K562 (cell line): ENCODE measurements at regions not wholly inside any gene's neighbourhood (a gene's known extent, or its start where the extent isn't known, plus 50 kb on each side); places are given as distances from the start of the nearest gene placed in this dataset.

Experiments
- ATAC-seq: fragments of 200-7000 bp; cut with Tn5 transposase; 3 replicates; pipeline ENCODE4 v1.9.1; 2020; ENCODE audit warnings: moderate library complexity
- BruUV-seq: library from RNA; stranded (reverse); fragments of 400-500 nt; replicated peaks from 2 replicates; lab custom pipeline; 2021; lab: Mats Ljungman, UMichigan
- CTCF ChIA-PET: fragments of 300-600 bp; formaldehyde crosslinking; extraction: SDS; loops from one replicate; lab custom pipeline; 2021; ENCODE audit warnings: low intra/inter-chr PET ratio; lab: Yijun Ruan, JAX
- POLR2A ChIA-PET: fragments of 300-600, 350-650 bp; sonication (Branson Sonifier 250); formaldehyde crosslinking; extraction: SDS; loops from one replicate; lab custom pipeline; 2021; ENCODE audit warnings: antibody characterized with exemption, inconsistent platforms; lab: Yijun Ruan, JAX
- DNase-seq, 4 experiments: peaks; one replicate each; pipeline versions ENCODE4 v3.0.0 to v3.0.0-alpha.2; 2011 to 2018; ENCODE audit warnings: low spot score in 3 of 4, mixed read lengths in 3 of 4; ENCODE audit errors: extremely low read depth in 1 of 4
- FAIRE-seq: peaks from 2 replicates; lab custom pipeline; 2011; peaks lifted over from hg19 to GRCh38; lab: Jason Lieb, UNC
- H2AFZ ChIP-seq: 2 replicates; pipeline ENCODE4 v1.6.0; 2011; ENCODE audit warnings: low read depth, low read length, control low read depth, inconsistent platforms
- H3K27ac ChIP-seq: fragments of 200-600 bp; 3 replicates; pipeline ENCODE4 v1.8.0; 2011; ENCODE audit warnings: low read depth, mild to moderate bottlenecking, control low read depth, inconsistent platforms, low read length, moderate library complexity, mixed read lengths; ENCODE audit errors: extremely low read depth
- H3K27me3 ChIP-seq, 2 experiments: fragments of 300-600 bp in 1 of 2; 2 replicates in 1 of 2; 3 replicates in 1 of 2; pipeline versions ENCODE4 v1.6.0 to v1.8.0; 2011; ENCODE audit warnings: inconsistent platforms in 2 of 2, low read length in 2 of 2, mild to moderate bottlenecking in 1 of 2, mixed read lengths in 1 of 2, moderate library complexity in 1 of 2; ENCODE audit not compliant: control insufficient read depth in 2 of 2, insufficient read depth in 2 of 2
- H3K36me3 ChIP-seq: fragments of 300-600 bp; 3 replicates; pipeline ENCODE4 v1.8.0; 2011; ENCODE audit warnings: mild to moderate bottlenecking, low read length, inconsistent platforms; ENCODE audit not compliant: control insufficient read depth, insufficient read depth
- H3K4me1 ChIP-seq, 2 experiments: fragments of 200-600 bp in 1 of 2; replicated peaks in 1 of 2; 2 replicates in 1 of 2; 3 replicates in 1 of 2; pipeline versions ENCODE4 v1.5.1 to v1.8.0; 2011; ENCODE audit warnings: inconsistent platforms in 2 of 2, low read length in 2 of 2, mild to moderate bottlenecking in 1 of 2, mixed read lengths in 1 of 2, moderate library complexity in 1 of 2; ENCODE audit not compliant: control insufficient read depth in 2 of 2, insufficient read depth in 2 of 2
- H3K4me2 ChIP-seq: 2 replicates; pipeline ENCODE4 v1.6.1; 2011; ENCODE audit warnings: low read length, control low read depth, inconsistent platforms, mixed read lengths; ENCODE audit not compliant: insufficient read depth
- H3K4me3 ChIP-seq: fragments of 200-600 bp; sonication (generic), shearing (Covaris generic); 2 replicates; pipeline ENCODE4 v1.5.1; 2016; ENCODE audit warnings: control low read depth, inconsistent platforms
- H3K79me2 ChIP-seq: fragments of 200-600 bp; 3 replicates; pipeline ENCODE4 v1.8.0; 2011; ENCODE audit warnings: low read length, inconsistent platforms; ENCODE audit not compliant: control insufficient read depth, insufficient read depth
- H3K9ac ChIP-seq, 2 experiments: 2 replicates each; pipeline versions ENCODE4 v1.6.0 to v1.6.1; 2011; ENCODE audit warnings: low read depth in 2 of 2, low read length in 2 of 2, control low read depth in 1 of 2, inconsistent platforms in 1 of 2, mild to moderate bottlenecking in 1 of 2, mixed read lengths in 1 of 2; ENCODE audit not compliant: insufficient read depth in 1 of 2
- H3K9me1 ChIP-seq: one replicate; pipeline ENCODE4 v1.6.0; 2011; ENCODE audit warnings: inconsistent platforms, mild to moderate bottlenecking, low read length, moderate library complexity; ENCODE audit not compliant: control insufficient read depth, insufficient read depth
- H3K9me3 ChIP-seq: replicated peaks from 2 replicates; pipeline ENCODE4 v1.5.1; 2011; ENCODE audit warnings: low read depth, low read length, inconsistent platforms; ENCODE audit not compliant: control insufficient read depth, insufficient read depth
- H4K20me1 ChIP-seq: replicated peaks from 2 replicates; pipeline ENCODE4 v1.6.1; 2011; ENCODE audit warnings: low read length, inconsistent platforms, mixed read lengths; ENCODE audit not compliant: control insufficient read depth, insufficient read depth
- BMI1 ChIP-seq: fragments of 150-350 bp; IDR thresholded peaks from 2 replicates; pipeline ENCODE4 v1.6.1; 2014; ENCODE audit warnings: low read length
- DEAF1 ChIP-seq: fragments of 450-650 bp; formaldehyde crosslinking; IDR thresholded peaks from 2 replicates; pipeline ENCODE4 v1.4.0; 2020; ENCODE audit warnings: mild to moderate bottlenecking, moderate library complexity
- GABPA ChIP-seq: fragments of 200-800 bp; sonication (Bioruptor generic); conservative IDR thresholded peaks from 2 replicates; pipeline ENCODE4 v1.6.1; 2016; ENCODE audit warnings: low read depth, missing genetic modification characterization, missing compliant biosample characterization
- HDAC8 ChIP-seq: fragments of 450-650 bp; IDR thresholded peaks from 2 replicates; pipeline ENCODE4 v1.6.1; 2016; ENCODE audit warnings: mild to moderate bottlenecking, missing genetic modification characterization, moderate library complexity, missing compliant biosample characterization
- HNRNPK ChIP-seq: fragments of 200-400 bp; formaldehyde crosslinking; IDR thresholded peaks from one replicate; pipeline ENCODE4 v1.6.1; 2018; ENCODE audit warnings: mild to moderate bottlenecking, low read depth, low read length; ENCODE audit not compliant: poor library complexity, severe bottlenecking
- MBD1 ChIP-seq: fragments of 250-450 bp; sonication (Bioruptor Pico); IDR thresholded peaks from 2 replicates; pipeline ENCODE4 v1.8.0; 2022; ENCODE audit warnings: inconsistent platforms
- NFATC3 ChIP-seq: fragments of 450-650 bp; IDR thresholded peaks from 2 replicates; pipeline ENCODE4 v1.6.1; 2017; ENCODE audit warnings: mild to moderate bottlenecking
- NFRKB ChIP-seq: fragments of 450-650 bp; IDR thresholded peaks from 2 replicates; pipeline ENCODE4 v1.6.1; 2016; ENCODE audit warnings: low read depth
- PRPF4 ChIP-seq: fragments of 200-400 bp; formaldehyde crosslinking; IDR thresholded peaks from one replicate; pipeline ENCODE4 v1.6.1; 2017; ENCODE audit warnings: low read length, low read depth, mild to moderate bottlenecking; ENCODE audit not compliant: insufficient read depth, poor library complexity, severe bottlenecking
- PYGO2 ChIP-seq: fragments of 450-650 bp; IDR thresholded peaks from 2 replicates; pipeline ENCODE4 v1.6.1; 2016; ENCODE audit warnings: mild to moderate bottlenecking, missing genetic modification characterization, moderate library complexity, missing compliant biosample characterization
- RNF219 ChIP-seq: fragments of 250-450 bp; sonication (Bioruptor Pico); IDR thresholded peaks from 2 replicates; pipeline ENCODE4 v1.5.0; 2022; ENCODE audit warnings: mild to moderate bottlenecking
- ZNF699 ChIP-seq: fragments of 250-450 bp; sonication (Bioruptor Pico); IDR thresholded peaks from 2 replicates; pipeline ENCODE4 v1.8.0; 2021; ENCODE audit warnings: mild to moderate bottlenecking, moderate library complexity; ENCODE audit not compliant: insufficient replicate concordance
- ZSCAN32 ChIP-seq: fragments of 450-650 bp; formaldehyde crosslinking; IDR thresholded peaks from 2 replicates; pipeline ENCODE4 v1.4.0; 2020; ENCODE audit warnings: mild to moderate bottlenecking, moderate library complexity
- WGBS: fragments of 100-300 bp; shearing (Covaris generic); methylation state at CpG from one replicate; pipeline ENCODE4 v1.1.6; 2016; ENCODE audit warnings: low coverage, mixed read lengths; ENCODE audit not compliant: insufficient coverage; ENCODE audit errors: missing lambda C conversion rate; 5-methylcytosine and 5-hydroxymethylcytosine counted together
- in situ Hi-C: fragments of 300-500 bp; cut with MboI; formaldehyde crosslinking; loops from 4 replicates; pipeline ENCODE4 v1.15.0; 2018; ENCODE audit warnings: inconsistent platforms, mixed read lengths
- intact Hi-C: fragments of 100-400 bp; cut with micrococcal nuclease; formaldehyde crosslinking; loops from 2 replicates; pipeline ENCODE4 v1.14.2; 2022
- TF ChIP-seq, protein P1 (sequence below): fragments of 450-650 bp; IDR thresholded peaks from 2 replicates; pipeline ENCODE4 v1.6.1; 2016; ENCODE audit warnings: missing biosample characterization, missing genetic modification characterization

GRCh38 chr12:78530100-78530765, 334.3 kb upstream of the SYT1 start (continued):
- TF ChIP-seq RNF219 (CRISPR knock-in tag): no peak
- TF ChIP-seq MBD1 (CRISPR knock-in tag): no peak
- no peak for TF ChIP-seq ZNF699
- no peak for TF ChIP-seq NFRKB
- TF ChIP-seq, all 486 proteins: peak for 0

DNA sequence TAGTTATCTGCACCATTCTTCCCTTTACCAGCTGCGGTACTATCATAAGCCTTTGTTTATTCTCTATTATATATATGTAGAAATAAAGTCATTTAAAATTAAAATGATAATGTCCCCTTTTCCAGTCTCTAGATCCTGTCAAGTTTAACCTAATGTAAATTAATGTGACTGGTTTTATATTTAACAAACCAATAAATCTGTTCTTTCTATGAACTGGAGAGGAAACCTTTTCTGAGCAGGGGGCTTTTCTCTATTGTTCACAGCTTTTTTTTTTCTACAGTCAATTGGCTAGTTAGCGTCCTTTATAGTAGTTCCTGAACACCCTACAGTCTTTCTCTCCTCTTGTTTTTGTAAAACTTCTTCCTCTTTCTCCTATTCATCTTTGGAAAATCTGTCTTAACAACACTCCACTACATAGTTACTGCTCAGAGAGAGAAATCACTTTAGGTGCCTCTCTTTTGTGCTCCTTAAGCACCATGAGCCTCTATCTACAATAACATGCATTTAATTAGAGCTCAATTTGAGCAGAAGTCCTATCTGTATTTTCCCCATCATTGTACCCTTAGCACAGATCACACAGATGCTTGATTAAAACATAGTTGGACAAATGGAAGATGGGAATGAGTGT, 332.6 kb upstream of the SYT1 start:
- DNase-seq (no peak), FAIRE-seq (no peak), ATAC-seq (no peak)
- Histone ChIP-seq H3K4me1 (no peaks in the 10 kb centered on the region), H3K79me2 (no peaks in the 10 kb centered on the region), H3K27ac (no peak overlapping the region), H2AFZ (no peak overlapping the region), H3K9ac (no peak overlapping the region), H3K4me3 (no peak overlapping the region), H3K9me3 (no peaks in the 10 kb centered on the region), H3K36me3 (no peaks in the 10 kb centered on the region), H3K27me3 (no peaks in the 10 kb centered on the region), H3K9me1 (no peaks in the 10 kb centered on the region), H3K4me2 (no peak overlapping the region), H4K20me1 (no peaks in the 10 kb centered on the region)
- TF ChIP-seq GABPA (tag) (no peak), PYGO2 (no peak), PRPF4 (no peak), DEAF1 (no peak), ZSCAN32 (no peak), NFATC3 (no peak), NFRKB (no peak), BMI1 (no peak), HDAC8 (tag) (no peak), HNRNPK (no peak)
- TF ChIP-seq, protein P1, sequence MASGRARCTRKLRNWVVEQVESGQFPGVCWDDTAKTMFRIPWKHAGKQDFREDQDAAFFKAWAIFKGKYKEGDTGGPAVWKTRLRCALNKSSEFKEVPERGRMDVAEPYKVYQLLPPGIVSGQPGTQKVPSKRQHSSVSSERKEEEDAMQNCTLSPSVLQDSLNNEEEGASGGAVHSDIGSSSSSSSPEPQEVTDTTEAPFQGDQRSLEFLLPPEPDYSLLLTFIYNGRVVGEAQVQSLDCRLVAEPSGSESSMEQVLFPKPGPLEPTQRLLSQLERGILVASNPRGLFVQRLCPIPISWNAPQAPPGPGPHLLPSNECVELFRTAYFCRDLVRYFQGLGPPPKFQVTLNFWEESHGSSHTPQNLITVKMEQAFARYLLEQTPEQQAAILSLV (tag): no peak
- intact Hi-C loops: no loop called here
- ChIA-PET CTCF (no interaction called here), POLR2A (no interaction called here)
- in situ Hi-C loops: no loop called here
- BruUV-seq: no TSS peak
- WGBS: 0% methylated on average over 2 of the region's 2 CpGs
